Ovary (tissue), 3 donors: ENCODE measurements at regions not wholly inside any gene's neighbourhood (a gene's known extent, or its start where the extent isn't known, plus 50 kb on each side); places are given as distances from the start of the nearest gene placed in this dataset.

Experiments used
- POLR2A ChIP-seq: fragments of 450-650 bp; IDR thresholded peaks from one replicate; pipeline ENCODE4 v1.6.1; 2017; ENCODE audit warnings: antibody characterized with exemption, mild to moderate bottlenecking, moderate library complexity
- TF ChIP-seq, protein P1 (sequence below), 3 donors: fragments of 450-650 bp in 2 of 3; fragments of 200-600 bp in 1 of 3; IDR thresholded peaks; one replicate each; pipeline versions ENCODE4 v1.5.1 to v1.8.0; 2016 to 2022; ENCODE audit warnings: antibody characterized with exemption in 3 of 3, mild to moderate bottlenecking in 1 of 3
- donor health status: DM: no; HTN: no; CAD: no.

DNA sequence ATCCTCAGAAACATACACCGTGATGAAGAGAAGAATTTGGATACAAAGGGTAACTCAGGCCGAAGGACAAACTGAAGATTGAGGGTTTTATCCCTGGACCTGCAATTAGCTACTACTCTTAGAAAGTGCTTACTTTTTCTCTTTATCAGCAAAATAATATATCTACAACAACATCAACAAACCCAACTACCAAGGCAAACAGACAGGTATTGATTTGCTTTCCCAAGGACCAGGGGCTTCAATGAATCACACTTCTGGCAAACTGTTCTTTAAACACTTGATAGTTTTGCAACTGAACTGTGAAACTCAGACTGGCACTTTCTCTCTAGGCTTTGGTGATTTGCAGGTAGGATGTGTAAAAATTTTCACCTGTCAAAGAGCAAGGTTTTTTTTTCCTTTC, 247.5 kb downstream of the SEC23A start:
- TF ChIP-seq, protein P1, sequence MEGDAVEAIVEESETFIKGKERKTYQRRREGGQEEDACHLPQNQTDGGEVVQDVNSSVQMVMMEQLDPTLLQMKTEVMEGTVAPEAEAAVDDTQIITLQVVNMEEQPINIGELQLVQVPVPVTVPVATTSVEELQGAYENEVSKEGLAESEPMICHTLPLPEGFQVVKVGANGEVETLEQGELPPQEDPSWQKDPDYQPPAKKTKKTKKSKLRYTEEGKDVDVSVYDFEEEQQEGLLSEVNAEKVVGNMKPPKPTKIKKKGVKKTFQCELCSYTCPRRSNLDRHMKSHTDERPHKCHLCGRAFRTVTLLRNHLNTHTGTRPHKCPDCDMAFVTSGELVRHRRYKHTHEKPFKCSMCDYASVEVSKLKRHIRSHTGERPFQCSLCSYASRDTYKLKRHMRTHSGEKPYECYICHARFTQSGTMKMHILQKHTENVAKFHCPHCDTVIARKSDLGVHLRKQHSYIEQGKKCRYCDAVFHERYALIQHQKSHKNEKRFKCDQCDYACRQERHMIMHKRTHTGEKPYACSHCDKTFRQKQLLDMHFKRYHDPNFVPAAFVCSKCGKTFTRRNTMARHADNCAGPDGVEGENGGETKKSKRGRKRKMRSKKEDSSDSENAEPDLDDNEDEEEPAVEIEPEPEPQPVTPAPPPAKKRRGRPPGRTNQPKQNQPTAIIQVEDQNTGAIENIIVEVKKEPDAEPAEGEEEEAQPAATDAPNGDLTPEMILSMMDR (IDR thresholded peaks at IDR 0.05), result no peak
- no peak for TF ChIP-seq POLR2A
